DMS79 treated with DMSO at 0.1 percent for 48 hours (cell line): ENCODE measurements at regions not wholly inside any gene's neighbourhood (a gene's known extent, or its start where the extent isn't known, plus 50 kb on each side); places are given as distances from the start of the nearest gene placed in this dataset.

Source experiments
- DNase-seq: peaks from one replicate; lab custom pipeline; 2025; lab: John Stamatoyannopoulos, UW

GRCh38 chr18:22673182-22673862 lies 255.6 kb upstream of the CTAGE1 start:
- no peak for DNase-seq

- DNase-seq: no peak
Measured at GRCh38 chr18:22674272-22674671, 256.6 kb upstream of the CTAGE1 start.

GRCh38 chr18:22675006-22675405 lies 257.3 kb upstream of the CTAGE1 start:
- no peak for DNase-seq

DNA sequence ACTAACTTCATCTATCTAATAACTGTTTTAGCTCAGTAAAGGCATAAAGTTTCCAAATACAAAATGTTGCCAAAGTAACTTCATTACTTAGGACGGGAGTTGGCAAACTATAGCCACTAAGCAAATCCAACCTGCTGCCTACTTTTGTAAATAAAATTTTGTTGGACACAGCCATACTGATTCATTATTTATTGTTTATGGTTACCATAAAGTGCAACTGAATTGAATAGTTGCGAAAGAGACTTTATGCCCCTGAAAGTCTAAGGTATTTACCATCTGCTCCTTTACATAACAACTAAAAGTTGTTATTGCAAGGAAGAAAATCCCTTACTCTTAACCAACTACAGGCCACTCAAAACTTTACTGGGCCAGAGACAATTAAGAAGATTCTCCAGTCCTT lies 256.7 kb upstream of the RBBP8 start:
- DNase-seq: no peak

DNA sequence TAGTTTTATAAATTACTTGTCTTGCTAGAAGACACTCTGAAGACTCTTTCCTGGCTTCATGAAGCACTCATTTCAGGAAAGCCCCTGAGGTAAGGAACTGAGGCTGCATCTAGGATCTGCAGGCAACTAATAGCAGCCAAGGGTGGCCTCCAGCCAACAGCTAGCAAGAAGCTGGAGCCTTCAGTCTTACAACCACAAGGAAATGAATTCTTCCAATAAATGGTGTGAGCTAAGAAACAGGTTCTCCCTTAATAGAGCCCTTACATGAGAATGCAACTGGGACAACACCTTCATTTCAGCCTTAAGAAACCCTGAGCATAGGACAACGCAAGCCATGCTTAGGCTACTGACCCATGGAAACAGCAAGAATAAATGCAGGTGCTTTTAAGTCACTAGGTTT lies 254.6 kb upstream of the RBBP8 start:
- DNase-seq: no peak

GRCh38 chr18:22680944-22681343 lies 252.2 kb upstream of the RBBP8 start:
- DNase-seq: no peak

DNA sequence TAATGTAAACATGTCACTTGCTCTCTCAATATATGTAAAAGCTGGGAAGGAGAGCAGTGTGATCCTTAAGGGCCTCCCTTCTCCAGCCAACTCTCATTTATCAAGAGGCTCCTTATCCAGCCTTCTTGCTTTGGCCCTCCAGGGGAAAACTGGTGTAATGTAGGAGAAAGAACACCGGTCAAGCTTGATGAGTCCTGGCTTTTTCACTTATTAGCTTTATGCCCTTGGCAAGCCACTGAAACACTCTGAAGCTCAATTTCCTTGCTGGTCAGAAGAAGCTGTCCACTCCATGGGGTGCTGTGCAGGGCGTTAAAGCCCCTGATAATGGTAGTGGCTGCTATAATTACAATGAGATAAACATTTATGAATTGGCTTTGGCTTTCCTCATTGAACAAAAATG lies 251.2 kb upstream of the RBBP8 start:
- DNase-seq: no peak

DNA sequence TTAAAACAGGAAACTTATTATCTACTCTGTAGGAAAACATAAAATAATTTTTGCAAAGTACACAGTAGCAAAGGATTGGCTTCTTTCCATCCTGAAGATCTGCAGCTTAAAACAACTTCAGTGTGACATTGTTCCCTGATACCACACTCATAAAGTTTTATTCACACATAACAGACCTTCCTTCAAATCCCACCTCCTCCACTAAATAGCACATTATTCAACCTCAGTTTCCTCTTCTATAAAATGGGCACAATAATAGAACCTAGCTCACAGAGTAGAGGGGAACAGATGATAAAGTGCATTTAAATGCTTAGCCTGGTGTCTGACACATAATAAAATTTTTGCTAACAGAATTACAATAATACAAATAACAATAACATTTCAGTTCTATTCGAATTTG lies 250.4 kb upstream of the RBBP8 start:
- DNase-seq: no peak

DNA sequence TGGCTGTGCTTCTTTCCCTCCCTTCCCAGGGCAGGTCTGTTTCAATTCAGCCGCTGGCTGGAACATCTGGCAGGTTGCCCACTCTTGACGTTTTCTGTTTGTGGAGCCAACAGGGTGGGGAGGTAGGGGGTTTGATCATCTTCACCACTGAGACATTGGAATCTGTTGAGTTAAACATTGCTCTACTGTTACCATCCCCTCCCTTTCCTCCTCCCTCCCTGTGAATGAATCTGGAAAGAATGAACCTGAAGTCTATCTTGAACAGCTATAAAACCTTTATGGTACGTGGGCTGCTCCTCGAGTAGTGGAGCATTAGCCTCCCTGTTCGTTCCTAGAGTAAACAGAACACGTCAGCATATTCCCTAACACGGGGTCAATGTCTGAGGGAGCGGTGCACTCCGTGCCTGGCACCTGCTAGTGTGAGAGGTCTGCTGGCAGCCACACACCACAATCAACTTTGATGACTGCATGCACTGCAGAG lies 249.9 kb upstream of the RBBP8 start:
- peak; percentile 68 for DNase-seq

- DNase-seq: no peak
Measured at GRCh38 chr18:22683786-22684185, 249.3 kb upstream of the RBBP8 start.

DNA sequence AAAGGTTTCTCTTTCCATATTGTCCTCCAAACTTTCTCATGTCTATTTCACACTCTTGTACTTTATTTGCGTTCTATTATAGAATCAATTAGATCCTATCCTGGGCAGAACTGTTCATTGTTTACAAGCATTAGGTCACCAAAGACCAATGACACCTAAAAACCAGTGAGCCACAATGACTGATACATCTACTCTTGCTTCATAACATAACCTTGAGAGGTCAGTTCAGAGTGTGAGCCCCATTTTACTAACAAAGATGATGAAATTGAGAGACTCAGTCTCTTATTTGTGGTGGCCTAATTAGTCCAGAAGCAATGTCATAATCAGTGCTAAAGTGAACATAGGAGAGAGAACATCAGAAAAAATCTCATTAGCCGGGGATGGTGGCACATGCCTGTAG lies 248.9 kb upstream of the RBBP8 start:
- DNase-seq: no peak

DNA sequence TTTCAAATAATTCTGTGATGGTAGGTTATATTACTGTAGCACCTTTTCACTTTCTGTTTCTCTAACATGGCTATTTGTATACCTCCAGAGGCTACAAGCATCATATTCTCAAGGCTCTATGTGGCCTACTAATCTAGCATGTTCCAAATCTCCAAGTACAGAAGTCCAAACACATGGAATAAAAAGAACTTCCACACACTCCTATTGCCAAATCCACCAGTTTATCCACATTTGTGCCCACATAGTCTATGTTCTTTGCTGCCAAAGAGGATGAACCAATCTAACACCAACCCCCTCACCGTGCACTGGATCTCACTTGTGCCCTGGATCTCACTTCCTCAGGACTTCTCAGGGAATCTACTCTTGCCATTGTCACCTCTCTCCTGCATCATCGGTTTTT lies 247.3 kb upstream of the RBBP8 start:
- DNase-seq: no peak

- no peak for DNase-seq
Measured at GRCh38 chr18:22687892-22688680, 245.0 kb upstream of the RBBP8 start.

DNA sequence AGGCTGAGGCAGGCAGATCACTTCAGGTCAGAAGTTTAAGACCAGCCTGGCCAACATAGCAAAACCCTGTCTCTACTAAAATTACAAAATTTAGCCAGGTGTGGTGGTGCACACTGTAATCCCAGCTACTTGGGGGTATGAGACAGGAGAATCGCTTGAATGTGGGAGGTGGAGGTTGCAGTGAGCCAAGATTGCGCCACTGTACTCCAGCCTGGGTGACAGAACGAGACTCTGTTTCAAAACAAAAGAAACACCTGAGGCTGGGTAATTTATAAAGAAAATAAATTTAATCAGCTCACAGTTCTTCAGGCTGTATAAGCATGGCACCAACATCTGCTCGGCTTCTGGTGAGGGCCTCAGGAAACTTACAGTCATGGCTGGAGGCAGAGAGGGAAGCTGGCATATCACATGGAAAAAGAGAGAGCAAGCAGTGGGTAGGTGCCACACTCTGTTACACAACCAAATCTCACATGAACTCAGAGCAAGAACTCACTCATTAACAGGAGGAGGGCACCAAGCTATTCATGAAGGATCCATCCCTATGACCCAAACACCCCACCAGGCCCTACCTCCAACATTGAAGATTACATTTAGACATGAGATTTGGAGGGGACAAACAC lies 244.1 kb upstream of the RBBP8 start:
- DNase-seq: no peak

GRCh38 chr18:22689712-22690111 lies 243.4 kb upstream of the RBBP8 start:
- no peak for DNase-seq

DNA sequence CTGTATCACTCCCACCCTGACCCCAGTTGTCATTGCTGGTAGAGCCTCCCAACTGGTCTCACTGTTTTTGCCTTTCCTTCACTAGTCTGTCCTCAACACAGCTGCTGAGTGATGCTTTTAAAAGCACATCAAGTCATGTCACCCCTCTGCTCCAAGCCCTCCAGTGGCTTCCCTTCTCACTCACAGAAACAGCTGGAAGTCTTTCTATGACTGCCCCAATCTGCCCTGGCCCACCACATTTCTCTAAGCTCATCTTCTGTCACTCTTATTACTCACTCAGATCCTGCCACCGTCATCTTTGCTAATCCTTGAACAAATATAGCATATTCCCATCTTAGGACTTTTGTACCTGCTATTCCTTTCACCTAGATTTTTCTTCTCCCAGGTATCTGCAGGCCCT lies 242.6 kb upstream of the RBBP8 start:
- no peak for DNase-seq

- DNase-seq: no peak
Measured at GRCh38 chr18:22691946-22692710, 241.0 kb upstream of the RBBP8 start.

DNA sequence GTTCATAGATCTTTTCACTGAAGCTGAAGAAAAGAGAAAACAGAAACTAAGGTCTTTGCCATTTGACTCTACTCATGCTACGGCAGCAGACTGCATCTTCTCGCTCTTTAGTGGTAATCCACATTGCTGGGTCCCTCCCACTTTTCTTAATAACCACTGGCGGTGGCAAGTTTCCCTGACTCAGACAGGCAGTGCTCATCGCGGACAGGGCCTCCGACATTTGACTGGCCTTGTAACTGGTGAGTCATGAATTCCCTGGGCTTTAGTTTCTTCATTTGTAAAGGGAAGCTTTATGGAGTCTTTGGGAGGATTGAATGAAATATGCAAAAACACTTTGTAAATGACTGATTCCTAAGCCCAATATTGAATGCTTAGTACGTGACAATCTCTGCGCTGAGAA lies 238.2 kb upstream of the RBBP8 start:
- no peak for DNase-seq

DNA sequence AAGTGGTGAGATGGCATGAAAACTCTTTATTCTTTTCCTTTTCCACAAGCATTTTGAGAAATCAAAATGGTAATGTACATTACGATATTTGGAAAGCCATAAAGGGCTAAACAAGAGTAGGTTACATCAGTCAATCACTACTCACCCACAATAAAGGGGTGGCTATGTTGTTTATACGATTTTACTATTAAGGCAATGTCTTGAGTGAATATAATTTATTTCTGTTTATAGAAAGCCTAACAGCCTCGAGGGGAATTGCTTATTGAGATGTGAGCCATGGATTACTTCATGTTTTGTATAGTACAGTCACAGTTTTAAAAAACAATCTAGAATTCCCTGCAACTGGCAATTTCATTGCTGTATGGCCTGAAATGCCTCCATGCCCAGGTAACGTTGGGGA lies 237.5 kb upstream of the RBBP8 start:
- no peak for DNase-seq

GRCh38 chr18:22697561-22697960 lies 235.6 kb upstream of the RBBP8 start:
- no peak for DNase-seq

- DNase-seq: no peak
Measured at GRCh38 chr18:22698711-22699110, 234.4 kb upstream of the RBBP8 start.

DNA sequence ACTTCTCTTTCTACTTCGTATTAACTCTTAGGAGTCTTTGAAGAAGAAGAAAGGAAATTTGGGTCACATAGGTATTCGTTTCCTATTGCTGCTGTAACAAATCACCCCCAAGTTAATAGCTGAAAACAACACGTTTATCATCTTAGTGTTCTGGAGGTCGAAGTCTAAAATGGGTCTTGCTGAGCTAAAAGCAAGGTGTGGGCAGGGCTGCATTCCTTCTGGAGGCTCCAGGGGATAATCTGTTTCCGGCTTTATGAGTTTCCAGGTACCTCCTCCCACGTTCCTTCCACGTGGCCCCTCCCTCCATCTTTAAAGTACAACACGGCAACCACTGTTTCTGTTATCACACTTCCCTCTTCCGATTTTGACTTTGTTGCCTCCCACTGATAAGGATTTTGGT lies 233.5 kb upstream of the RBBP8 start:
- DNase-seq: no peak
